ENCODE measurements at regions not wholly inside any gene's neighbourhood (a gene's known extent, or its start where the extent isn't known, plus 50 kb on each side); places are given as distances from the start of the nearest gene placed in this dataset.

DNA sequence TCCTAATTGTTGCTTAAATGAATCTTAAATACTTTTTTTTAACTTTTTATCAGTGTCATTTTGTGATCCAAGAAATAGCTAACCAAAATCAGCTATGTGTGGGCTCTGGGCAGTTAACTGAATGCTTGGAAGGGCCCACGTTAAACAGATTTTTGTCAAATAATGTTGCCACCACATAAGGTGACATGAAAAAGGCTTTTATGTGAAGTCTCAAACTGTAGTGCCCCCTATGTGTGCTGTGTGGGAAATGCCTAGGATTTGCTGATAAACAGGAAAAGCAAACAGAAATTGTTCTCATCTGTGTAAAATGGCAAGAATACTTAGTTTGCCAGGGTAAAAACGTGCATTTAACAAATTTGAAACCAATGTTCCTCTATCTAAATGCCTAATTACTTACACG, 242.2 kb downstream of the ZNF516 start:
- TF ChIP-seq, protein P1, sequence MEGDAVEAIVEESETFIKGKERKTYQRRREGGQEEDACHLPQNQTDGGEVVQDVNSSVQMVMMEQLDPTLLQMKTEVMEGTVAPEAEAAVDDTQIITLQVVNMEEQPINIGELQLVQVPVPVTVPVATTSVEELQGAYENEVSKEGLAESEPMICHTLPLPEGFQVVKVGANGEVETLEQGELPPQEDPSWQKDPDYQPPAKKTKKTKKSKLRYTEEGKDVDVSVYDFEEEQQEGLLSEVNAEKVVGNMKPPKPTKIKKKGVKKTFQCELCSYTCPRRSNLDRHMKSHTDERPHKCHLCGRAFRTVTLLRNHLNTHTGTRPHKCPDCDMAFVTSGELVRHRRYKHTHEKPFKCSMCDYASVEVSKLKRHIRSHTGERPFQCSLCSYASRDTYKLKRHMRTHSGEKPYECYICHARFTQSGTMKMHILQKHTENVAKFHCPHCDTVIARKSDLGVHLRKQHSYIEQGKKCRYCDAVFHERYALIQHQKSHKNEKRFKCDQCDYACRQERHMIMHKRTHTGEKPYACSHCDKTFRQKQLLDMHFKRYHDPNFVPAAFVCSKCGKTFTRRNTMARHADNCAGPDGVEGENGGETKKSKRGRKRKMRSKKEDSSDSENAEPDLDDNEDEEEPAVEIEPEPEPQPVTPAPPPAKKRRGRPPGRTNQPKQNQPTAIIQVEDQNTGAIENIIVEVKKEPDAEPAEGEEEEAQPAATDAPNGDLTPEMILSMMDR (IDR thresholded peaks at IDR 0.05 in 4 of 5, conservative IDR thresholded peaks at IDR 0.05 in 1 of 5): no peak
- no peak for TF ChIP-seq POLR2A (IDR thresholded peaks at IDR 0.05)
